Limb (tissue), 2 donors: ENCODE measurements at regions not wholly inside any gene's neighbourhood (a gene's known extent, or its start where the extent isn't known, plus 50 kb on each side); places are given as distances from the start of the nearest gene placed in this dataset.
"Not testable (repeated sequence)": the region's sequence is repeated elsewhere in the genome, so short reads cannot be mapped to it uniquely, and the experiment has no call there.

ENCODE experiments used
- DNase-seq, 2 donors: peaks; one replicate each; pipeline ENCODE4 v3.0.0-alpha.2; 2016; ENCODE audit errors: extremely low spot score in 2 of 2

- DNase-seq: no peak
Observed at GRCh38 chr14:104476437-104476836, 103.1 kb upstream of the C14orf180 start.

GRCh38 chr14:104477117-104477623, 102.4 kb upstream of the C14orf180 start:
- DNase-seq: no peak

- DNase-seq: no peak
Observed at GRCh38 chr14:104477666-104478380, 101.7 kb upstream of the C14orf180 start.

GRCh38 chr14:104478656-104479055, 100.9 kb upstream of the C14orf180 start:
- no peak for DNase-seq

- no peak for DNase-seq
Observed at GRCh38 chr14:104479901-104480300, 99.7 kb upstream of the C14orf180 start.

GRCh38 chr14:104481323-104481722, 98.2 kb upstream of the C14orf180 start:
- DNase-seq: no peak

GRCh38 chr14:104482017-104482416, 97.5 kb upstream of the C14orf180 start:
- not testable (repeated sequence) for DNase-seq

- DNase-seq: no peak
Observed at GRCh38 chr14:104486222-104486923, 93.2 kb upstream of the C14orf180 start.

GRCh38 chr14:104494483-104494882, 85.1 kb upstream of the C14orf180 start:
- no peak for DNase-seq

- no peak for DNase-seq
Observed at GRCh38 chr14:104496095-104496494, 83.5 kb upstream of the C14orf180 start.

GRCh38 chr14:104499784-104500760, 79.5 kb upstream of the C14orf180 start:
- DNase-seq: no peak

- DNase-seq: no peak
Observed at GRCh38 chr14:104502060-104502459, 77.5 kb upstream of the C14orf180 start.

- no peak for DNase-seq
Observed at GRCh38 chr14:104503691-104504090, 75.9 kb upstream of the C14orf180 start.

GRCh38 chr14:104504172-104504735, 75.3 kb upstream of the C14orf180 start:
- no peak for DNase-seq

- no peak for DNase-seq
Observed at GRCh38 chr14:104505085-104506074, 74.2 kb upstream of the C14orf180 start.

GRCh38 chr14:104506461-104507253, 72.9 kb upstream of the C14orf180 start:
- no peak for DNase-seq

- DNase-seq: no peak
Observed at GRCh38 chr14:104507443-104507842, 72.1 kb upstream of the C14orf180 start.

- DNase-seq: no peak
Observed at GRCh38 chr14:104509673-104510072, 69.9 kb upstream of the C14orf180 start.

- no peak for DNase-seq
Observed at GRCh38 chr14:104510216-104510615, 69.3 kb upstream of the C14orf180 start.
